HG03342 (cell line): ENCODE measurements at regions not wholly inside any gene's neighbourhood (a gene's known extent, or its start where the extent isn't known, plus 50 kb on each side); places are given as distances from the start of the nearest gene placed in this dataset.

Experiments used
- ATAC-seq: cut with Tn5 transposase; IDR thresholded peaks from one replicate; pipeline ENCODE4 v1.9.1; 2021; ENCODE audit warnings: mild to moderate bottlenecking, moderate library complexity; ENCODE audit not compliant: unreplicated experiment

GRCh38 chr5:124397317-124397716 is 349.1 kb downstream of the ZNF608 start:
- no peak for ATAC-seq

DNA sequence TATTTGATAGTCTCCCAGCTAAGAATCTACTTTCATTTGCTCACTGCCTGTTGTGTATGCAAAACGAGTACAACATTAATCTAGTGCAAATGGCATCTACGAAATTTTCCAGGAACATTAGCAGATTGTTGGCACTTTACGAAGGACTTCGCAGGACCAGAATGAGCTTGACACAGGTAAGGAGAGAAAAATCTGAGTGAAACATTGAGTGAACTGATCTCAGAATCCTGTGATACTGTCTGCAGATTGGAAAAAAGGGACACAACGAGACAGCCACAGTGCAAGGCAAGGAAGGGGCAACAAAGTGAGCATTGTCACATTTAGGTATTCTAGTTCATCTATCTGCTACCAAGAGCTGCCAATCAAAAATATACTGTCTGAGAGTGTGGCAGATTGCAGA is 350.5 kb downstream of the ZNF608 start:
- no peak for ATAC-seq

DNA sequence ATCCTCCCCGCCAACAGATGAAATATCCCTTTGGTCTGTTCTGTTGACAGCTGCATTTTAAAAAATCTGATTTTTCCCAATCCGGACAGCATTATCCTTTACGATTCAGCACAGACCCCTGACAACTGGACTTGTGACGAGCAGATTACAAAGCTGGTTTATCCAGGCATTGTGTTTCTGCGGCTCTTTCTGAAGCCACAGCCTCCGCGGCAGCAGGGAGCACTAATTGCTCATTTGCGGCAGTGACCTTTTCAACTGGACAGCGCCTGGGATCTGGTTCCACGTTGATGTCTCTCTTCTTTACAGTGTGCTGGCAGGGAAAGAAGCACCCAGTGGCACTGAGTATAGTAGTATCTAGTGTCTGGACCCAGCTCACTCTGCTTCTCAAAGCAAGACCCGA is 351.2 kb downstream of the ZNF608 start:
- ATAC-seq, result no peak

DNA sequence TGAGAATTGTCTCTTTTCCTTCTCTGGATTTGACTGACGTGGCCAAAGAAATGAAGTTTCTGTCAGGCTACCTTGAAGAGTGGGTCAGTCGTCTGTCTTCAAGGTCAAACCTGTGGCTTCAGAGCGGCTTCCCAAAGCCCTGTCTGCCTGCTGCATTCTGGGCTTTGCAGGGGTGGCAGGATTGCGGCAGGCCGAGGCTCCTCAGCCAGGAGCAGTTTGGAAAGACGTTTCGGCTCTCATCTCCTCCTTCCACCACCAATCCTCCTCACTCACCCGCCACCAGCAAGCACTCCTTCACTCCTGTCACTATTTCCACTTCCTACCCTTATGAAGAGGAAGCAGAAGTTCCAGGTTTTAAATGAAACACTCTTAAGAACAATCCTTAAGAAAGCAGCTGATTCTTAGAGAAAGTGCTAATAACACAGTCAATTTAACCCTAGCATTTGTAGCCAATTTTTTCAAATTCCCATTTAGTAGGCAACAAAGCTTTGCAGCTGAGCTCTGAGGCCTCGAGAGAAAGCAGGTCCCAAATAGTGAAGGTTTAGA is 351.7 kb downstream of the ZNF608 start:
- ATAC-seq, result no peak

- ATAC-seq, result no peak
Observed at GRCh38 chr5:124393584-124394379, 352.7 kb downstream of the ZNF608 start.

GRCh38 chr5:124383693-124384092 is 362.7 kb downstream of the ZNF608 start:
- no peak for ATAC-seq

DNA sequence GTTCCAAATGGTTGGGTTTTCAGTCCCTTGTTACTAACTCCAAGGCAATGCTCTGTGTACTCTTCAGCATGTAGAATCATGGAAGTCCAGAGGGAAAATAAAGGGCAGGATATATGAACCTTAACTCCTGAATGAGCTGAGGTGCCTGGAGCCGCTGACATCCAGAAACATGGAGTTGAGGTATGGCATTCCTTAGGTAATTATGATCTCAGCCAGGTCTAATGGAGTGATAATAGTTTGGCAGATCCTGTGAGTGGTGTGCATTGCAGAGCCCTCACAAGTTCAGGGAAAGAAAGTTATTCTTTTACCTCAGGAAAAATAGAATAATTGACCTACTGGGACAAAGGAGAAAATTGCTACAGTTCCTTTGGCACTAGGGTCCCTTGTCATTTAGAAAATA is 369.1 kb downstream of the ZNF608 start:
- no peak for ATAC-seq

GRCh38 chr5:124373883-124374282 is 372.6 kb downstream of the ZNF608 start:
- no peak for ATAC-seq

- no peak for ATAC-seq
Observed at GRCh38 chr5:124372457-124372856, 374.0 kb downstream of the ZNF608 start.

- ATAC-seq, result no peak
Observed at GRCh38 chr5:124371111-124371706, 375.2 kb downstream of the ZNF608 start.

DNA sequence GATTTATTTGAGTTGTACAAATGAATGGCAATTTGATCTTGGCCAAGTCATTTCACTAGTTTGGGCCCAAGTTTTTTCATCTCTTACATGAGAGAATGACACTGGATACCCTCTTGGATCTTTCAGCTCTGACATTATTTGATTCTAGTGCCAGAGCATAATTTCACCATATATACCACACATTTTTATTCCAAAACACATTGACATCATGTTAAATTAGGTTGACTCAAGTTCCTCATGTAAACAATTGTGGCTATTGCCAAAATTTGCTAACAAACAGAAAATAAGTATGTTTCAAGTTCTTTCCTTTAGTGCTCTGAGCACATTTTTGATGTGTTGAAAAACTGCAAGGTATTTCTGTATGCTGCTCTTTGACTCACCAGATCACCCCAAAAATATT is 375.8 kb downstream of the ZNF608 start:
- ATAC-seq, result no peak

DNA sequence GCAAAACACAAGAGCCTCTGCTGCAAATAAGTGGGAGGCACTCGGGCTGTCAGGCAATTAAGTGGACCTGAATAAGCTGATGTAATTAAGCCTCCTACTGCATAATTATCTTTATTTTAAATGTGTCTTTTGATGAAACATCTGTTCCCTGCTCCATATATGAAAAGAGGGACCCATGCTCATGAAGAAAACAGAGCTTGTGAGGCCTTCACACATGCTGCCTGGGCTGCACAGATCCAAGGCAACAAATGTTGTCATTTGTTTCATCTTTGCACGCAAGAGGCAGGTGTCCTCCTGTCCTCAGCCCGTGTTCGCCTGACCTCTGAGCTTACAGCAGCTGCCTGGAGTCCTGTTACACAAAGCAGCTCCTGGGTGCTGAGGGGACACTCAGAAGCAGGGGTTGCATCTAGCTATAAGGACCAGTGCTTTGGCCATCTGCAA is 381.1 kb downstream of the ZNF608 start:
- ATAC-seq, result no peak

DNA sequence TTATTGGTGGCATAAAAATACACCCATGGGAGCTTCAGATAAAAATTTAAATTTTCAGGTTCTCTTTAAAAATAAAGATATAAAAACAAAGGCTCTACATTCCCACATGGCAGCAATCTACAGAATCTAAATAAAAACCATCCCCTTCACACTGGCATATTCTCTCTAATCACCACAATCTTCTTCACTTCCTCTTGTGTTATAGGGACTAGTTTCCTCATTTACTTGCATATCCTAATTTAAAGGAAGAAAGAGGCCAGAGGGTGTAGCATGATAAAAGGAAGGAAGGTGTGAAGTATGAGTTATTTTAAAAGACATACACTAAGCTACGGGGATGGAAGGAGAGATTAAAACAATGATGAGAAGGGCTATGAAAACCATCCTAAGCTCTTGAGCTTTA is 390.5 kb downstream of the ZNF608 start:
- no peak for ATAC-seq

DNA sequence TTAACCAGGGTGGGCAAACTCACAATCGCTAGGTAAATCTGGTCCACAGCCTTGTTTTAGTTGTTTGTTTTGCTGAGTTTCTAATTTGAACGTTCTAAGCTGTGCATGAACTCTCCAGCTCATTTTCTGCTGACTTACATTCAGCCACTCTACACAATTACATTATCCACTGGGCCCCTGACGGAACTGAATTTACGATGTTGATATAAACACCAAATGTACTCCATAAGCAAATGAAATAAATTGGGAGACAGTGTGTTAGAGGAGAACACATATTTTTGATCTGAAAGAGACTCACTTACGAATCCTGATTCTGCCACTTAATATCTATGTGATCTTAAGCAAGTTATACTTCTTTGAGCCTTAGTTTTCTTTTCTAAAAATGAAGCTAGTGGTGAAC is 393.4 kb downstream of the ZNF608 start:
- ATAC-seq, result no peak

GRCh38 chr5:124352312-124352711 is 394.1 kb downstream of the ZNF608 start:
- no peak for ATAC-seq

GRCh38 chr5:124349931-124350330 is 396.5 kb downstream of the ZNF608 start:
- no peak for ATAC-seq

- no peak for ATAC-seq
Observed at GRCh38 chr5:124343451-124343867, 403.0 kb downstream of the ZNF608 start.

- no peak for ATAC-seq
Observed at GRCh38 chr5:124342986-124343385, 403.5 kb downstream of the ZNF608 start.

- ATAC-seq, result no peak
Observed at GRCh38 chr5:124342584-124342983, 403.9 kb downstream of the ZNF608 start.

DNA sequence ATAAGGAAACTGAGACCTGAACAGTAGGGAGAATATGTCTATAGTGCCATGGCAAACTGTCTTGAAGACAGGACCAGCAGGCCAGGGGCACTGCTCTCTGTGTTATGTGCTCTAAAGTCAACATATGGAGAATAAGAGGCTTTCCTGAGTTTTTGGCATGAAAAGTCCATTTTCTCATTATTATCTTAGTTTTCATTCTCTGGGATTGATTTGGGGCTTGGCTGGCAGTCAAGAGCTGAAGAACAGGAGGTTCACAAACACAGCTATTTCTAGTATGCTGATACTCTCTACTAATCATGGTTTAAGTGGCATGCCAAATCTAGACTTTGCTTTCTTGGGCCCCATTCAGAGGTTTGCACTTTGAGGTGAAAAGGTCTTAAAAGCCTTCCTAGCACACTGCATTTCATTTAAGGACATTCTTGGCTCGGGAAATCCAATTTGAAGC is 404.4 kb downstream of the ZNF608 start:
- no peak for ATAC-seq

DNA sequence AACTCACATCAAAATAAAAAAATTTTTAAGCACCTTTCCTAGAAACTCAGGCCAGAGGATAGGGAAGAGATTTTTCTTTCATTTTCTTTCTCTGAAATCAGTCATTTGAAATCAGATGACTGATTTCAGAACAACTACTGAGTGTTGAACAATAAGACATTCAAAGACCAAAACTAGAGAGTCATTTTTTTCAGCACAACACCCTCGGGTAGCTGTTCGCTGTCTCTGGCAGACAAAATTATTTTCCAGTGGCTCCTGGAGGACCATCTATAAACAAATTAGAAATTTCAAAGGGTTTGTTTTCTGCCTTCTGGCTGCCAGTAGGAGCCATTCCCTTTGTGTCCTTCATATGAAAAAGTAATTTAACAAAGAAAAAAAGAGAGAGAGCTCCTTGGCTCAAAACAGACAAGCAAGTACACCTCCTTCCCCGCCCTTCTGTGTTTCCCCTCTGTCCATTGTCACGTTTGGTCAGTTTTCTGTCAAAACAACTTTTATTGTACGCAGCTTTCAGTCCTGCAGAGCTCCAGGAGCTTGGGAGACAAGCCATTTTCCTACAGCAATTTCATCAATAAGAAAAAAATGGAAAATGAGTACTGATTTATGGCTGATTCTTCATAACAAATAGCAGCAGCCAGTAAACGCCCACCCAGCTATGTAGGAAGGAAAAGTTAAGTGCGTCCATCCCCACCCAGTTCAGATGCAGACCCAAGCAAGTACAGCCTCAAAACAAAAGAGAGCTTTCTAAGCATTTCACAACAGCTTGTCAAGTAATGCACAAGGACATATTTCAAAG is 405.2 kb downstream of the ZNF608 start:
- no peak for ATAC-seq
